Peyer's patch (tissue), 4 donors: ENCODE measurements at regions not wholly inside any gene's neighbourhood (a gene's known extent, or its start where the extent isn't known, plus 50 kb on each side); places are given as distances from the start of the nearest gene placed in this dataset.

Experiments
- DNase-seq, 3 donors: peaks; one replicate each; pipeline ENCODE4 v3.0.0-alpha.2; 2017 to 2019
- H3K27ac ChIP-seq, 4 donors: fragments of 200-600 bp; sonication (generic); one replicate each; pipeline ENCODE4 v1.5.1; 2016 to 2019
- H3K27me3 ChIP-seq, 2 donors: fragments of 200-600 bp; sonication (generic); one replicate each; pipeline ENCODE4 v1.5.1; 2019
- H3K36me3 ChIP-seq, 3 donors: fragments of 200-600 bp; sonication (generic); one replicate each; pipeline ENCODE4 v1.5.1; 2016 to 2019
- H3K4me1 ChIP-seq, 4 donors: fragments of 200-600 bp; sonication (generic); one replicate each; pipeline ENCODE4 v1.5.1; 2016 to 2019
- H3K4me3 ChIP-seq, 4 donors: fragments of 200-600 bp; sonication (generic); 1 replicate in 3 of 4; 2 replicates in 1 of 4; pipeline ENCODE4 v1.5.1; 2016 to 2019; ENCODE audit warnings: mild to moderate bottlenecking in 1 of 4
- H3K9me3 ChIP-seq, 4 donors: fragments of 200-600 bp; sonication (generic); one replicate each; pipeline ENCODE4 v1.5.1; 2016 to 2019; ENCODE audit warnings: mild to moderate bottlenecking in 1 of 4
- POLR2A ChIP-seq, 2 donors: fragments of 450-650 bp; IDR thresholded peaks; one replicate each; pipeline ENCODE4 v1.5.1; 2017; ENCODE audit warnings: antibody characterized with exemption in 2 of 2, mild to moderate bottlenecking in 2 of 2, moderate library complexity in 2 of 2
- TF ChIP-seq, protein P1 (sequence below), 6 experiments: fragments of 450-650 bp in 4 of 6; fragments of 200-600 bp in 2 of 6; sonication (generic) in 1 of 6; IDR thresholded peaks; one replicate each; pipeline ENCODE4 v1.5.1; 2017 to 2019; ENCODE audit warnings: antibody characterized with exemption in 6 of 6, mild to moderate bottlenecking in 3 of 6, moderate library complexity in 1 of 6

DNA sequence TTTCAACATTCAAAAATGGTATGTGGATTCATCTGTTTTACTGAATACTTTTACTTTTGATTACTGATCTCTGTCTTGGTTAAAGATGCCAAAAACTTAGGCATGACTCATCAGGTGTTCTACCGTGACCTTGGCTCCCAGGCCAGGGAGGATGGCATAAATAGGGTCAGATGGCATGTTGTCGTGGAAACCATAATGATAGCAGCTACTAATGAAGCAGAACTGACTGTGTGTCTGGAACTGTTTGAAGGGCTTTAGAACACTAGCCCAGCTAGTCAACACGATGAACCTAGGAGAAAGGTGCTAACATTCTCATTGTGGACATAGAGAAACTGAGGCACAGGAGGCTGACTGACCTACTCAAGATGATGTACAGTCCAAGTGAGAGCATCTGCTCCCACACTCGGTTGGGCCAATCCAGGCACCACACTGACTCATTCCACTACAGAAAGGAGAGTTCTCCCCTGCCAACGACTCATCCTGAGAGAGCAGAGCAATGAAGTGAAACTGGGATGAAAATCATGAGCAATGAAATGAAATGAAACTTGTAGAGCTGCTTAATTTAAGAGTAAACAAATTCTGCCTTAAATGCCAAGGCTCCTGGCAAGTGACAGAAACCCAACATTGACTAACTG is 116.0 kb downstream of the TENT4A start:
- no peak overlapping the region for H3K27ac ChIP-seq
- no peaks in the 10 kb centered on the region for H3K4me1 ChIP-seq
- H3K27me3 ChIP-seq: no peaks in the 10 kb centered on the region
- H3K4me3 ChIP-seq: no peak overlapping the region
- no peak for TF ChIP-seq POLR2A (IDR thresholded peaks at IDR 0.05)
- TF ChIP-seq, protein P1, sequence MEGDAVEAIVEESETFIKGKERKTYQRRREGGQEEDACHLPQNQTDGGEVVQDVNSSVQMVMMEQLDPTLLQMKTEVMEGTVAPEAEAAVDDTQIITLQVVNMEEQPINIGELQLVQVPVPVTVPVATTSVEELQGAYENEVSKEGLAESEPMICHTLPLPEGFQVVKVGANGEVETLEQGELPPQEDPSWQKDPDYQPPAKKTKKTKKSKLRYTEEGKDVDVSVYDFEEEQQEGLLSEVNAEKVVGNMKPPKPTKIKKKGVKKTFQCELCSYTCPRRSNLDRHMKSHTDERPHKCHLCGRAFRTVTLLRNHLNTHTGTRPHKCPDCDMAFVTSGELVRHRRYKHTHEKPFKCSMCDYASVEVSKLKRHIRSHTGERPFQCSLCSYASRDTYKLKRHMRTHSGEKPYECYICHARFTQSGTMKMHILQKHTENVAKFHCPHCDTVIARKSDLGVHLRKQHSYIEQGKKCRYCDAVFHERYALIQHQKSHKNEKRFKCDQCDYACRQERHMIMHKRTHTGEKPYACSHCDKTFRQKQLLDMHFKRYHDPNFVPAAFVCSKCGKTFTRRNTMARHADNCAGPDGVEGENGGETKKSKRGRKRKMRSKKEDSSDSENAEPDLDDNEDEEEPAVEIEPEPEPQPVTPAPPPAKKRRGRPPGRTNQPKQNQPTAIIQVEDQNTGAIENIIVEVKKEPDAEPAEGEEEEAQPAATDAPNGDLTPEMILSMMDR (IDR thresholded peaks at IDR 0.05): no peak
- DNase-seq: no peak
- no peaks in the 10 kb centered on the region for H3K36me3 ChIP-seq
- no peaks in the 10 kb centered on the region for H3K9me3 ChIP-seq

DNA sequence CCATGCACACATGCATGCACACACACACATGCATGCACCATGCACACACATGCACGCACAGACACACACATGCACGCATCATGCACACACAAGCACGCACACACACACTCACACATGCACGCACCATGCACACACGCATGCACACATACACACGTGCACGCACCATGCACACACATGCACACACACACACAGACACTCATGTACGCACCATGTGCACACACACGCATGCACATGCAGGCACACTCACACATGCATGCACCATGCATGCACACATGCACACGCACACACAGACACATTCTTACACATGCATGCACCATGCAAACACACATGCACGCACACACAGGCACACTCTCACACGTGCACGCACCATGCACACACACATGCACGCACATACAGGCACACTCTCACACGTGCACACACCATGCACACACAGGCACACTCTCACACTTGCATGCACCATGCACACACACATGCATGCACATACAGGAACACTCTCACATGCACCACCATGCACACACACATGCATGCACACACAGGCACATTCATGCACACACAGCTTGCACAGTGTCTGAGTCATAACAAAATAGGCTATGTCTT is 117.5 kb downstream of the TENT4A start:
- no peaks in the 10 kb centered on the region for H3K36me3 ChIP-seq
- H3K27ac ChIP-seq: no peak overlapping the region
- H3K4me3 ChIP-seq: no peak overlapping the region
- TF ChIP-seq POLR2A (IDR thresholded peaks at IDR 0.05): no peak
- TF ChIP-seq, protein P1 (IDR thresholded peaks at IDR 0.05): no peak
- no peaks in the 10 kb centered on the region for H3K27me3 ChIP-seq
- no peaks in the 10 kb centered on the region for H3K9me3 ChIP-seq
- H3K4me1 ChIP-seq: no peaks in the 10 kb centered on the region
- no peak for DNase-seq

DNA sequence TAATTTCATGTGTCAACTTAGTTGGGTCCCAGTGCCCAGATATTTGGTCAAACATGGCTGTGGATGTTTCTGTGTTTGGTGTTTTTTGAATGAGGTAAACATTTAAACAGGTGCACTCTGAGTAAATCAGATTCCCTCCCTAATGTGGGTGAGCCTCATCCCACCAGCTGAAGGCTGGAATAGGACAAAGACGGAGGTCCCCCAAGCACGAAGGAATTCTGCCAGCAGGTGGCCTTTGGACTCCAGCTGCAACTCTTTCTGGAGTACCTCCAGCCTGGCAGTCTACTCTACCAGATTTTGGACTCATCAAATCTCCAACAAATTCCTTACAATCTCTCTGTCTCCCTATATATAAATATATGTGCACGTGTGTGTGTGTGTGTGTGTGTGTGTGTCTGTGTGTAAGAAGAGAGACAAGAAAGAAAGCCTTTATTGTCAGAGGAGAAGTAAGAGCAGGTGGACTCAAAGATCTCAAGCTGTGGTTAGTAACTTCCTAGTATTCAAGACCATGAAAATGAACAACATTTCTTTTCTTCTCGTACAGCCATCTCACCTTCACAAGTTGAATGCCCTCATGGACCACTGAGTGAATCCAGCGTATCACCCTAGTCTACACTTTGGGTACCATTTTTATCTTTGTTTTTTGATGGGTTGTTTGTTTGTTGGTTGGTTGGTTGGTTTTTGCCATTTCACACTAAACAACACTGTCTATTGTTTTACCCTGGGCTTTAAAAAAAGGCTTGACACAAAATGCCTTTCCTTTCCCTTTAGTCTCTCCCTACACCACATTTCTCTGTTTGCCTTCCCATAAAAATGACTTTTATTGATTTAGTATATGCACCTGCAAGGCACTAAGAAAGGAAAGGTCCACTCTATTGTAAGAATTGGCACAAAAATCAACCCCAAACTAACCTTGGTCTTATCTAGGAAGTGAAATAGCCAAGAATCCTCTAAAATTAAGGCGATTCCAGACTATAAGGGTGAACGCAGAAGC is 118.7 kb downstream of the TENT4A start:
- no peaks in the 10 kb centered on the region for H3K9me3 ChIP-seq
- H3K4me1 ChIP-seq: no peaks in the 10 kb centered on the region
- no peak overlapping the region for H3K4me3 ChIP-seq
- DNase-seq: no peak
- TF ChIP-seq, protein P1 (IDR thresholded peaks at IDR 0.05): no peak
- no peak for TF ChIP-seq POLR2A (IDR thresholded peaks at IDR 0.05)
- H3K27me3 ChIP-seq: no peaks in the 10 kb centered on the region
- H3K27ac ChIP-seq: no peak overlapping the region
- no peaks in the 10 kb centered on the region for H3K36me3 ChIP-seq

DNA sequence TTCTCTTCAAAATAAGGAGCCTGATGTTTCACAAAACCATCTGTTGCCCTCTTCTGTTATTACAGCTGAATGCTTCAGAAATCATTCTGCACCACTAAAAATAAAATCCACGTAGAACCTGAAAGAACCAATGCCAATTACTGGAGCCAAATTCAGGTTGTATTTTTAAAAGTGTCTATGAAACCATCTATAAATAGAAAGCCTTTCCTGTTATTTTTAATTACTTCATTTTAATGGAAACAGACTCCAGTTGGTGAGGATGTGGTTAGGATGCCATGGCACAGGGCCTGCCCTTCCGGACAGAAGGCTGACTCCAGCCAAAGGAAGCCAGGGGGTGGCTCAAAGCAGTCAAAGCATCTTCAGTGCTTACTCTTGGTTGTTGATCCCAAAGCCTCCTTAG is 119.8 kb downstream of the TENT4A start:
- Histone ChIP-seq H3K9me3 (no peaks in the 10 kb centered on the region), H3K36me3 (no peaks in the 10 kb centered on the region), H3K27ac (no peak overlapping the region), H3K4me1 (no peaks in the 10 kb centered on the region), H3K27me3 (no peaks in the 10 kb centered on the region), H3K4me3 (no peak overlapping the region)
- DNase-seq: no peak
- TF ChIP-seq, protein P1 (IDR thresholded peaks at IDR 0.05): no peak
- TF ChIP-seq POLR2A (IDR thresholded peaks at IDR 0.05): no peak

DNA sequence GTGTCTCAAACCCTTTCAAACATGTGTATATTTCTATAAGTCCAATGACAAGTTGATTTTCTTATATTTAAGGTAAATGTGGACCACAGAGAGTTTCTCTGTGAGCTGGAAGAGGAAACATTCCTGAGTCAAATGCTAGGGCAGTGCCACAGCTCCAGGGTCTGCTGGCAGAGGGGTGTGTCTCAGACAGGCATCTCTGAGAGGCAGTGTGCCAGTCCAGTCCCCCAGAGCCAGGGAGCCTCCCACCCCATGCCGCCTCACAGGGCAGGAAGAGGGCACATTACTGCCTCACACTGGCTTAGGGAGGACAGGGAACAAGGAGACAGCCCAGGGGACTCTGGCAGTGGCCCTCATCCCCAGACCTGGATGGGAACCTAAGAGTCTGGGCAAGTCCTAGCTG is 120.2 kb downstream of the TENT4A start:
- TF ChIP-seq, protein P1 (IDR thresholded peaks at IDR 0.05): no peak
- no peak for TF ChIP-seq POLR2A (IDR thresholded peaks at IDR 0.05)
- Histone ChIP-seq H3K4me1 (no peaks in the 10 kb centered on the region), H3K9me3 (no peaks in the 10 kb centered on the region), H3K4me3 (no peak overlapping the region), H3K36me3 (no peaks in the 10 kb centered on the region), H3K27ac (no peak overlapping the region), H3K27me3 (no peaks in the 10 kb centered on the region)
- no peak for DNase-seq
